Left forelimb (tissue), 1 donor: ENCODE measurements at regions not wholly inside any gene's neighbourhood (a gene's known extent, or its start where the extent isn't known, plus 50 kb on each side); places are given as distances from the start of the nearest gene placed in this dataset.
"Not testable (repeated sequence)": the region's sequence is repeated elsewhere in the genome, so short reads cannot be mapped to it uniquely, and the experiment has no call there.

ENCODE experiments used
- DNase-seq: peaks from one replicate; pipeline ENCODE4 v3.0.0-alpha.2; 2018; ENCODE audit warnings: low spot score

DNA sequence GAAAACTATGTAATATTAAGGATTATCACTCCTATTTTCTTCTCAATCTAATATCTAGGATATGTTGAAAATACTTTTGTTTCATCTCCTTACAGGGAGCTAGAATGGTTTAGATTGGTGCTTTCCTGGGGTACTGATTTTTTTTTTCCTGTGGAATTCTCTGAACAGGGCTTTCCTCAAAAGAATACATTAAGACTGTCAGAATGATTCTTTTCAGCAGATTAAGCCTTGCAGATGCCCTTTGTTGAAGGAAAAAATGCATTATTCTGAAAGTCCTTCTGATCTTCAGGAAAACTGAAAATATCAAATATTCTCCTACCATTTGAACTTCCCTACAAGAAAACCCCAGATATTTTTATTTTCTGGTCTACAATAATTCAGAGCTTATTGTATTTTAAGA lies 178.9 kb downstream of the SOX4 start:
- no peak for DNase-seq

DNA sequence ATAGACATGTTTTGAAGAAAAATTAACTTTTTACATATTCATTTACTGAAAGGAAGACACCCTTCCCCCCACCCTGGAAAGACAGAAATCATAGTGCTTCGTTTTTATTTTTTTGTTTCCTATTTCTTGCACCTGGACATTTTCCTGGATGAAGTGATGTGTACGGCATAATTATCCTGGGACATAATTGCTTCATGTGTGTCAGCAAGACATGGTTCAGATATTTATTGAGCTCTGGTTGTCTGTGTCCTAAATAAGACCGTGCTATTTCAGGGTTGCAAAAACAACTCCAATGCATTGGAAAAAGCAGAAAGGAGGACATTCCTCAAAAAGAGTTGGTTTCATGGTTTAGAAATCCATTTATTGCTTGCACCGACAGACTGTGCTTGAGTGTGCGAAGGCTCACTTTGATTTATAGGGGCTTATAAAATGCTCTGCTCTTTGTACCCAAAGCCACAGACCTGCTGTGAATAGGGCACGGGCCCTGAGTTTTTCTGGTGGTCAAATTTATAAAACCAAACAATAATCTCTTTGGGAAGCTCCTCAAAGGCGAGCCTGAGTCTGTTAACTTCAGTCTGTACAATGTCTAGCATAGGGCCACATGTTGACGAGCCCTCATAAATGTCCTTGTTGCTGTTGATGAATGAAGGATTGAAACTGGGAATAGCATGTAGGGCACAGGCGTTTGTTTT lies 179.5 kb downstream of the SOX4 start:
- no peak for DNase-seq

DNA sequence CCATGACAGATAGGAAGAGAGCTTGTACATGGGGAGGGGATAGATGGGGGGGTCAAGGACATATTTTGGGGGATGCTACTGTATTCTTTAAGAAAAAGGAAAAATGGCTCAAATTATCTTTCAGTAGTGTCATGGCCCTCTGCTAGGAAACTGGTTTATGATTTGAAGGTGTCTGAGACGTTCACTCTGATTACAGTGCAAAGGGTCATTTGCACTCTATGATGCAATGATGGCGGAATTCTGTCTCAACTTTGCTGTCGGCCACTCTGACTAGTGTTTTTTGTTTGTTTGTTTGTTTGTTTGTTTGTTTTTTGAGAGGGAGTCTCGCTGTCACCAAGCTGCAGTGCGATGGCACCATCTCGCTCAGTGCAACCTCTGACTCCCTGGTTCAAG lies 180.0 kb downstream of the SOX4 start:
- no peak for DNase-seq

DNA sequence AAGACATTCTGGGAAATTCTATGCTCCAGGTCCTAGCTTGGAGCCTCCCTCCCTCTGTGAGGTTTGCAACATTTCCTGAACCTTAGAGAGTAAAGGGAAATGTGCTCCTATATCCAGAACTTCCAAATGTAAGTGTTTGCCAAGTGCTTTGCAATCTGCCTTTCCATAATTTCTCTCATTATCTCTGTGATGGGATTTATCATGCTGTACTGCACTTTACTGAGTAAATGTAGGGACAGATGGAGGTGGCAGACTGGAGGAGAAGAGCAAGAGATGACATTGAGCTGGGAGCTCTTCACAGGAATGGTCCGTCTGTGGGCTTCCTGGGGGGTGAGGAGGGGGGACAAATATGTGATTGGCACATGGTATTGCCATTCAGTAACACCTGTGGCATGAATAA lies 184.3 kb downstream of the SOX4 start:
- DNase-seq, result no peak

DNA sequence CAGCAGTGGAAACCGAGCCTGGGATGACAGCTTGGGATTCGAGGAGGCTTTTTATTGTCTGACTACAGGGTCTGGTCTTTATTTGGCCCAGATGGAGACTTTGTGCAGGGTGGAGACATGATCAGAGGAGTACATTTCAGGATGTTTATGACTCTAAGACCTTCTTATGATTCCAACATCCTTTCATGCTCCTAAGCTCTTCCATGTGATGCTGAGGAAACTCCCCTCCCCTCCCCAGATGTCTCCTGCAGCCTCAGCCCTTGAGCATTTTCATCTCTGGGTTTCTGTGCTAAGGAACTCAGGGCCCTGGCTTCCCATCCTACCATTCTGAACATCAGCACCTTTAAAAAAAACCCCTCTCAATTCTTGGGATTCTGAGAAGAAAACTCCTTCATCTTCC lies 186.6 kb downstream of the SOX4 start:
- DNase-seq, result no peak

DNA sequence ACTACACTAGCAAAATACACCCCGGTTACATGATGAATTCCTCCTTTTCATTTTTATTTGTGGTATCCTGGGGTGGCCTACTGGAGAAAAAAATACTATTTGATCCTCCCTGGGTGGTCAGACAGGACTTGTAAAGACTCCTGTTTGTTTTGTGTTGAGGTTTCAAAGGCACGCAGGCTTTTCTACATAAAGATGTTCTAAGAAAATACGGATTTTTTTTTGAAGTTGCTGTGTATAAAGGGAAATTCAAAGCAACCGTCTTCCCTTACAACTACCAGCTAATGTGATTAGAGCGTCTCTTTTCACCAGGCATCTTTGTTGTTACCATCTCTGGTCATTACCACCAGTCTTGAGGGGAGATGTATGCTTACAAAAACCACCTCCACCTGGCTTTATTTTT lies 187.1 kb downstream of the SOX4 start:
- no peak for DNase-seq

DNA sequence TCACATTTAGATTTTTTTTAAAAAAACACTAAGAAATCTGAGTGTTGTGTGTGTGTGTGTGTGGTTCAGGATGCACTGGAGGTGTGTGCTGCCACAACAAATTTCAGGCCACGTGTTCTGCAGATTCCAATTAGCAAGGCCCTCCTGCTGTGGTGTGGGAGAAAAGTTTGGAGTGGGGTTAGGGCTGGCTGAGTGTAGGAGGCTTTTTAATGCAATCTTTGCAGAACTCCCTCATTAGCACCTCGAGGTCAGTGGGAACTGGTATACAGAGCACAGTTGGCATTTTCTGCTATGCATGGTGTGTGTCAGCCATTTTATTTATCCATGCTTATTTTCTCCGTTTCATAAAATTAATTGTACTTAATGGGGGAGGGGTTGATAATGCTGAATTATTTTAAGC lies 187.6 kb downstream of the SOX4 start:
- DNase-seq, result no peak

DNA sequence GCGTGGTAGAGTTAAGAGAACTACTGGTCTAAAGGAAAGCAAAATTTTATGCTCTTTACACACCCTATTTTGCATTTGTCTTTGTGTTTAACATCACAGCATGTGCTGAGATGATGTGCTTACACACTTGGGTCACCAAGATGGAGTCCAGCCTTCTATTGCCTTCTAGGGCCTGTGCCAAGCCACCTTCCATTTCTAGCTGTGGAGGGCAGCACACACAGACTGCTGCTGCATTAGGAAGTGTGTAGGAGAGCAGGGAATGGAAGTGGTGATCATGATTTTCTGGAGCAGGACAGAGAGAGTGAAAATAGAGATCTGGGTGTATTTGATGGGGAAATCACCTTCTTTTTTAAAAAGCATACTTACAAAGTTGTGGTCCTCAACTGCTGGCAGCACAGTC lies 191.6 kb downstream of the SOX4 start:
- DNase-seq, result no peak

DNA sequence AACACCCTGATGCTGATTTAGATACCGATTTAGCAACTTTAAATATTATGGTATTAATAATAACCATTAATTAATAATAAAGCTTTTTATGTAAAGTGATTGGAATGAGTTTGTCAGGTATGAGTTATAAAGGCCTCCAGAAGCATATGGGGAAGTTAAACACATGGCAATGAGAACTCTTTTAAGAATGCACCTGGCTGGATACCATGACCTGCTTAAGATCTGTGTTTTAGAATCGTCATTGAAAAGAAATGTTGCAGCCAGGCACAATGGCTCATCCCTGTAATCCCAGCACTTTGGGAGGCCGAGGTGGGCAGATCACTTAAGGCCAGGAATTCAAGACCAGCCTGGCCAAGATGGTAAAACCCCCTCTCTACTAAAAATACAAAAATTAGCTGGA lies 197.5 kb downstream of the SOX4 start:
- no peak for DNase-seq

DNA sequence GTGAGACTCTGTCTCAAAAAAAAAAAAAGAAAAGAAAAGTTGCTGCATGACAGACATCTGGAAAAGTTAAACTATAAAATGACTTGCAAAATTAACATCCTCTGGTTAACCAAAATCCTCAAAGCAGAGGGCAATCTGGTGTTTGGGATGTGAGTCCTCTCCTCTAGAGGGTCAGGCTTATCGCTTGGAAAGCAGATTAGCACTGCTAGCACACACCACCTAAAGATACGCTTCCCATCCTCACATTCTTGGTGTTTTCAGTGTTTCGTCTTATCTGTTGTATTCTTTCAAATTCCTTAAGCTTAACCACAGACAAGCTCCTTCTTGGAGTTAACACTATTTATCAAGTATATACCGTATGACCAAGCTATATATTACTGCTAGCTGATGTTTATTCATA lies 198.0 kb downstream of the SOX4 start:
- DNase-seq, result no peak

DNA sequence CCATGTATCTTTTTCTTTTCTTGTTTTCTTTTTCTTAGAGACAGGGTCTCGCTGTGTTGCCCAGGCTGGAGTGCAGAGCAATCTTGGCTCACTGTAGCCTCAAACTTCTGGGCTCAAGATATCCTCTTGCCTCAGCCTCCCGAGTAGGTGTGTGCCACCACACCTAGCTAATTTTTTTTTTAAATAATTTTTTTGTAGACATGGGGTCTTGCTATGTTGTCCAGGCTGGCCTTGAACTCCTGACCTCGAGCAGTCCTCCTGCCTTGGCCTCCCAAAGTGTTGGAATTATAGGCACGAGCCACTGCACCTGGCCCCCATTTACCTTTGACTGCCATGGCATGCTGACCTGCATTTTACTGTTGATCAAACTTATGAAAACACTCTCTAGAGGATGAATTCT lies 198.6 kb downstream of the SOX4 start:
- DNase-seq, result no peak

DNA sequence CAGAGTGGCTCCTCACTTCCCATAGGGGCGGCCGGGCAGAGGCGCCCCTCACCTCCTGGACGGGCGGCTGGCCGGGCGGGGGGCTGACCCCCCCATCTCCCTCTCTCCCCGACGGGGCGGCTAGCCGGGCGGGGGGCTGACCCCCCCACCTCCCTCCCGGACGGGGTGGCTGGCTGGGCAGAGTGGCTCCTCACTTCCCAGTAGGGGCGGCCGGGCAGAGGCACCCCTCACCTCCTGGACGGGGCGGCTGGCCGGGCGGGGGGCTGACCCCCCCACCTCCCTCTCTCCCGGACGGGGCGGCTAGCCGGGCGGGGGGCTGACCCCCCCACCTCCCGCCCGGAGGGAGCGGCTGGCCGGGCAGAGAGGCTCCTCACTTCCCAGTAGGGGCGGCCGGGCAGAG lies 203.4 kb downstream of the SOX4 start:
- DNase-seq, result not testable (repeated sequence)

DNA sequence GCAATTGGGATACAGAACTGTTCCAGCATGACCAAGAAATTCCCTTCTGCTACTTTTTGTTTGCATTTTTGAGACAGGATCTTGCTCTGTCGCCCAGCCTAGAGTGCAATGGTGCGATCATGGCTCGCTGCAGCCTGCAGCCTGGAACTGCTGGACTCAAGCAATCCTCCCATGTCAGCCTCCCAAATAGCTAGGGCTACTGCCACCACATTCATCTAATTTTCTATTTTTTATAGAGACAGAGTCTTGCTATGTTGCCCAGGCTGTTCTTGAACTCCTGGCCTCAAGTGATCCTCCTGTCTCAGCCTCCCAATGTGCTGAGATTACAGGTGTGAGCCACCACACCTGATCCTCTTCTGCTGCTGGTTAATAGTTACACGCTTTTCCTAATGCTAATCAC lies 204.9 kb downstream of the SOX4 start:
- DNase-seq, result no peak

DNA sequence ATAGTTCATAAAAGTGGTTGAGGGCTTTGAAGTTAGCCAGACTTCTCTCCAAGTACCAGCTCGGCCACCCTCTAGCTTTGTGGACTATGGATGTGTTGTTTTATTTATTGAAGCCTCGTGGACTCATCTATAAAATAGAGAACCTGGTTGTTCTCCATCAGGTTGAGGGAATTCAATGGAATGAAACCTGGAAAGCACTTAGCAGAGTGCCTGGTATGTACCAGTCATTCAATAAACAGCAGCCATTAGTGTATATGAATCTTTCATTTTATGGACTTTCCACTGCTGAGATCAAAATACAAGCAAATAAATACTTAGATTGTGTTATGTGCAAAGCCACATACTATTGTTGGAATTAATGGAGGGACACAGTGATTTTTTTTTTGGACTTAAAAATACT lies 206.8 kb downstream of the SOX4 start:
- DNase-seq, result no peak

DNA sequence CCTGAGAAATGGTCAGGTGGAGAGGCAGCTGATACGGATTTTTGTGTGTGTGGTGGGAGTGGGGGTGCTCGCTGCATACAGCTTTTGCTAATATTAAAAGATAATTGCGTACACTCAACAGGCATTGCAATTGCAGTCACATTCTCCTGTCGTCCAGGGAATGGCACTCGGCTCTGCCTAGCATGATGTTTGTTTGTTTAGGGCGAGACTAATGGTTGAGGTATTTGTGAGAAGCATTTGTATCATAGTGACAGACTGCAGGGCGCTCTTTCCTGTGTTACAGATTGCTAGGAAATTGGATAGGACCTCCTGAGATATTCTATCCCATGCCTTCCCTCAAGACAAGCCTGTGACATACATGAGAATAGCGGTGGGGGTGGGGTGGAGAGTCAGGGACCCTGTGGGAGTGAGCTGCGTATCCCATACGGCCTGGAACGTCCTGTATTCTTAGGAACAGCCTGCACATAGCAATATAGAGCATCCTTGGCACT lies 207.4 kb downstream of the SOX4 start:
- no peak for DNase-seq

DNA sequence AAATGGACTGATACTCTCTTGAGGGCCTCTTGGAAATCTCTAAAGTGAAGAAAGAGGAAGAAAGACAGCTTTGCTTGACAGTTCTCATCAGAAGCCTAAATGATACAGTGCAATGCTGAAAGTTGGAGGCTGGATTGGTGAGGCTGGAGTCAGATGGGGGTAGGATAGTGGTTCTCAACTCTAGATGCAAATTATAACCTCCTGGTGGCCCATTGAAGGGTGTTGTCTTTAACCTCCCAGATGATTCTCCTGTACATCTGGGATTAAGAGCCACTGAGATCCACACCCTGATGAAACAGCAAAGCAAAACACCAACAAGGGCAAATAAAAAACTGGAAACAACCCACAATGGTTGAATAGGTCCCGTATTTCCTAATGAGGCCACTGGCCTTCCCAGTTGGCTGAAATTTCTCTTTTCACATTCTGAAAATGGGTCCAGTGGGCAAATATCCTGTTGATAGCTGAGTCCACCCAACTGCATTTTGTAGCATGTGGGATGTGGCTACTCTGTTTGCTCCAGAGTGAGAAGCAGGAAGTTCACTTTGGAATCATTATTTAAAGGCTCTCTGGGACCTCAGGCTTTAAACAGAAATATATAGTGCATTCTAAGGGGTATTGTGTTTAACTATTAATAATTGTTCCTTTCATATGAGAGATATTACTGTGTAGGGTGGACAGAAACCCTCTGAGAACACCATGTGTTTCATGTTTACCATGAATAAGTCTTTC lies 208.1 kb downstream of the SOX4 start:
- no peak for DNase-seq

DNA sequence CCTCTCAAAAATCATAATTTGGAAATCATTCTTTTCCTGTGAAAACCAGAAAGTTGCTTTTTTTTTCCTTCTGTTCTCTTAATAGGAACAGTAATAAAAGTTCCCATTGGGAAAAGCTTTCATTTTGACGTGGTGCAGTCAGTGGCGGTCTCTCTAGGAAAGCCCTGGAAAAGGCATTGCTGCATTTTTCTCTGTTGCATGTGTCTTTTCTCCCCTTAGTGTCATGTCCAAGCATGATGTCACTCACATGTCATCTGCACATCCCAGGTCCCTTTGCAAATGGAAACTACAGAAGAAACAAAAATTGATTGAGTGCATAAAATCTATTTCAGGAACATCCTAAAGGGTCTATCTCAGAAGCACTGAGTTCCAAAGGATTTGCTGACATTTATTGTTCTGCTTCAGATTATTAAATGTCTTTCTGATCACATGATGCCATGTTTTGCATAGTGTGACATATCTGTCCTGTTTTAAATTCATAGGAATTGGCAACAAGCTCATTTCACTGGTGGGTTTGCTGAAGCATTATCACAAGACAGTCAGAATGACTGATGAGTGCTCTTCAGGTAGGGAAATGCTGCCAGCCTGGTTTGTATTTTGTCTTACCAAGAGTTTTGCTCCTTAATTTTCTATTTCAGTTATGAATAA lies 208.7 kb downstream of the SOX4 start:
- no peak for DNase-seq

DNA sequence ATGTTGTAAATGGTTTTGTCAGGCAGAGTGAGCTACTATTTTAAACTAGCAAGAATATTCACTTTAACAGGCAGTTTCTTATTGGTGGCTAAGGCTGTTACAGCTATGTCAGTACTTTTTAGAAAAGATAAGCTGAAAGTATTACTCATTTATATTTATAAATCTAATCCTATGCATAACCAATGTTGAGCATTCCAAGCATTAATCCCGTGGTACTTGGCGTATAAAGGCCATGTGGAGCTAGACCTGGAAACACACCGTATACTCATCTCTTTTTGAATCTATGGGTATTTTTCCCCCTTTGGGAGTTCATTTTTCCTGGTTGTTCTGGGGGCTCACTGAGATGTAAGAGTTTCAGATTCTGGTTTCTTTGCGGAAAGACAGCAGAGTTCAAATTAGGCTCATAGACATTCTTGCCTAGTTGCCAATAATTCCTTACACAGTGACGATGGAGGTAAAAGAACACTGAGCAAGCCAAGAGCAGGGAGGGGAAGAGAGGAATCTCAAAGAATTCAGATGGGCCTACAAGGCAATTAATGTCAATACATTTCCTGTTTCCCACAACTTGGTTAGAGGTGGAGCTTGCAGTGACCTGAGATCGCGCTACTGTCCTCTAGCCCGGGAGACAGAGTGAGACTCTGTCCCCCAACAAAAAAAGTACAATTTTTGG lies 211.5 kb downstream of the SOX4 start:
- no peak for DNase-seq

DNA sequence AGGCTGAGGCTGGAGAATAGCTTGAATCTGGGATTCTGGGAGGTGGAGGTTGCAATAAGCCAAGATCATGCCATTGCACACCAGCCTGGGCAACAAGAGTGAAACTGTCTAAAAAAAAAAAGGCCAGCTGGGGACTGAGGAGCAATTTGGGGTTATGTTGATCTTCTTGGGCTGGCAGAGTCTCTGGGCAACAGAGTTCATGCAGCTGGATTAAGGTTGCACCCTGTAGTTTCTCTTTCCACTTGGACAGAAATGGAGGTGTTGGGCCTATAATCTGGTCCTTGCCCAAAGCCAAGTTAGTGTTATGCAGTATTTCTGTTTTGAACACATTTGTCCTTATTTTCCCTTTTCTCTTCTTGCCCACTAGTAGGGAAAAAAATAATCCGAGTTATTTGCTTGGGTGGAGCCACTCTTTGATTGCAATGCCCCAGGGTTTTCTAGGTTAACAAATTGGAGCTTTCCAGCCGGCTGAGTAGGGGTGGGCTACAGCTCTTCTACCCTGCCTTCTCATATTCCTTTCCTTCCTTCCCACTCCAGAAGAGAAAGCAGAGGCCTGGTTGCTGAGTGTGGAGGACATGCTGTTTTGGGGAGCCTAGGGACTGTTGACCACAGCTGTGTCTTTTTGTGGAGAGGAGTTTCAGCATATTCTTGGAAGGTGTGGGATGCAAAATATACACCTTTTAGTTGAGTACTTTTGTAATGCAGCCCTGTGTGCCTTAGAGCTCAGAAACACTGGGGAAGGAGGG lies 213.9 kb downstream of the SOX4 start:
- DNase-seq, result no peak

DNA sequence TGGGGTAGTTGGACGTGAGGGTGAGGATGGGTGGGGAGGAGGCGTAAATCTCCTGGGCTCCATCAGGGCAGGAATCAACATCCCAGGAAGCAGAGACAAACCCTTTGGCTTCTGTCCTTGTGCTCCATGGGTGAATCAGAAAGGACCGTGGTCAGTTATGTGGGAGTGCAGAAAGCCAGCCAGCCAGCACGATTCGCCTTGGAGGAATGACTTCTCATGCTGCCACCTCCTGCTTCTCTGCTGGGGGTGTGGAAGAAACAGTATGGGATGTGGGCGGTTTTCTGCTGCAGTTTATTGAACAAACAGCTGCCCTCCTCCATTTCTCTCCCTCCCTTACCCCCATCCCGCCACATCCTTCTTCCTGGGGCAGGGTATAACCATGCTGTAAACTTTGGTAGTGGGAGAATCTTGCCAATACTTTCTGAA lies 214.5 kb downstream of the SOX4 start:
- DNase-seq, result no peak

DNA sequence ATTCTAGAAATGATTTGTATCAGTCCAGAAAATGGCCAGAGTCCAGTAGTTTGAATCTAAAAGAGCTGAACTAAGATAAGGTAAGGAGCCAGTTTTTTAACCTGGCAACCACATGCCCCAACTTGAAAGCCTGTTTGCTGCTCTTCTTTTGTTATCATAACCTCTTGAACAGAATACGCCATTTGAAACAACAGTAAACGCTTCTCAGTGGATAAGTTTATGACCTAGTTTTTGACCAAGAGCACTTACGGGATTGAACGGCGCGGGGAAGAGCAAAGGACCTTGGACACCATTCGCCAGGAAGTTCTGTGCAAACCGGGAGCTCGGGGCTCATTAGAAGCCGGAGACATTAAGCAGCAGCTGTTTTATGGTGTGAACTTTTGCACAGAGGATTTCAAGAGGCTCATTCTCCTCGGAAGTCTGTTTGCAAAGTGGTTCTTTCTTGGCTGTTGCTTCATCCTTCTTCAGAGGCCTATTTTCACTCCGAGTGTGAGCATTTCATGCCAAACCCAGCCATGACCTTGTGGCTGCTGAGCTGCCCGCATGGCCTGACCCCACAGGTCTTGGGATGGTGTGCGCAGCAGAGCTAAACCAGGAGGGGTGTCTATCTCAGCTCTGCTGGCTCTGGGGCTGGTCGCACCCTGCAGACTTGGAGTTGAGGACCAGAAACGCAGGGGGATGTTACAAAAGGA lies 215.1 kb downstream of the SOX4 start:
- peak; percentile 73 for DNase-seq
